HG03196 (cell line): ENCODE measurements at regions not wholly inside any gene's neighbourhood (a gene's known extent, or its start where the extent isn't known, plus 50 kb on each side); places are given as distances from the start of the nearest gene placed in this dataset.

Source experiments
- ATAC-seq: cut with Tn5 transposase; IDR thresholded peaks from one replicate; pipeline ENCODE4 v1.9.1; 2021; ENCODE audit not compliant: unreplicated experiment

GRCh38 chr12:3931206-3931605 is 58.0 kb upstream of the PARP11 start:
- no peak for ATAC-seq

GRCh38 chr12:3929875-3930615 is 56.8 kb upstream of the PARP11 start:
- no peak for ATAC-seq

GRCh38 chr12:3928538-3929184 is 55.5 kb upstream of the PARP11 start:
- ATAC-seq, result no peak

GRCh38 chr12:3925621-3926020 is 52.4 kb upstream of the PARP11 start:
- ATAC-seq, result no peak

GRCh38 chr12:3924761-3925160 is 51.6 kb upstream of the PARP11 start:
- ATAC-seq, result no peak

- no peak for ATAC-seq
Observed at GRCh38 chr12:3923021-3923420, 49.8 kb upstream of the PARP11 start.
